Stomach (tissue), 4 donors: ENCODE measurements at regions not wholly inside any gene's neighbourhood (a gene's known extent, or its start where the extent isn't known, plus 50 kb on each side); places are given as distances from the start of the nearest gene placed in this dataset.

ENCODE experiments used
- CTCF ChIP-seq, 7 experiments: fragments of 450-650 bp in 4 of 7; fragments of 200-600 bp in 3 of 7; sonication (generic) in 3 of 7; IDR thresholded peaks; one replicate each; pipeline ENCODE4 v1.5.1; 2016 to 2019; ENCODE audit warnings: antibody characterized with exemption in 7 of 7, control low read depth in 2 of 7, mild to moderate bottlenecking in 1 of 7
- EP300 ChIP-seq: sonication (generic); formaldehyde crosslinking; IDR thresholded peaks from one replicate; pipeline ENCODE4 v1.6.1; 2017; ENCODE audit warnings: antibody characterized with exemption
- POLR2A ChIP-seq, 4 donors: fragments of 450-650 bp; IDR thresholded peaks; one replicate each; pipeline ENCODE4 v1.6.1; 2016; ENCODE audit warnings: antibody characterized with exemption in 4 of 4, control low read depth in 2 of 4, mild to moderate bottlenecking in 1 of 4, moderate library complexity in 1 of 4
- POLR2AphosphoS5 ChIP-seq, 3 donors: sonication (generic); formaldehyde crosslinking; IDR thresholded peaks; one replicate each; pipeline ENCODE4 v1.6.1; 2016; ENCODE audit warnings: antibody characterized with exemption in 3 of 3

GRCh38 chr18:61091379-61091778 lies 241.9 kb upstream of the CDH20 start:
- TF ChIP-seq CTCF (IDR thresholded peaks at IDR 0.05) (no peak), POLR2A (IDR thresholded peaks at IDR 0.05) (no peak), POLR2AphosphoS5 (IDR thresholded peaks at IDR 0.05) (no peak), EP300 (no peak)
